ENCODE measurements at regions not wholly inside any gene's neighbourhood (a gene's known extent, or its start where the extent isn't known, plus 50 kb on each side); places are given as distances from the start of the nearest gene placed in this dataset.

DNA sequence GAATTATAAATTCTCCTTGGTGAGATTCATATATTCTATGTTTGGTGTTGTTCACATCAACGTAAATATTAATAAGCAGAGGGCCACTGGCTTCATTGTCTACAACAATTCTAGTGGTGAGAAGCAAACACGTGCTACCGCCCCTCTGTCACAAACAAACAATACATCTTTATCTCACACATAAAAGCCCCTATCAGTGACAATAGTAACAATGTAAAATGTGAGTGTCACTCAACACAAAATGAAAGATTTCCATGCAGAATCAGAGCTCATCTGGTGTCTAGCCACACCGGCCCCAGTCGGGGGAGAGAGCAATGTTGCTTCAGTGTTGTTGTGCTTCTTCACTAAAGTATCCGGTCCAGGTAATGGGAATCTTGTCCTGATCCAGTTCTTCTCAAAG lies 932.6 kb downstream of the SOCS6 start:
- no peak for TF ChIP-seq EZH2 (IDR thresholded peaks at IDR 0.05; ENCODE audit: borderline replicate concordance, low read length)
- TF ChIP-seq, protein P1, sequence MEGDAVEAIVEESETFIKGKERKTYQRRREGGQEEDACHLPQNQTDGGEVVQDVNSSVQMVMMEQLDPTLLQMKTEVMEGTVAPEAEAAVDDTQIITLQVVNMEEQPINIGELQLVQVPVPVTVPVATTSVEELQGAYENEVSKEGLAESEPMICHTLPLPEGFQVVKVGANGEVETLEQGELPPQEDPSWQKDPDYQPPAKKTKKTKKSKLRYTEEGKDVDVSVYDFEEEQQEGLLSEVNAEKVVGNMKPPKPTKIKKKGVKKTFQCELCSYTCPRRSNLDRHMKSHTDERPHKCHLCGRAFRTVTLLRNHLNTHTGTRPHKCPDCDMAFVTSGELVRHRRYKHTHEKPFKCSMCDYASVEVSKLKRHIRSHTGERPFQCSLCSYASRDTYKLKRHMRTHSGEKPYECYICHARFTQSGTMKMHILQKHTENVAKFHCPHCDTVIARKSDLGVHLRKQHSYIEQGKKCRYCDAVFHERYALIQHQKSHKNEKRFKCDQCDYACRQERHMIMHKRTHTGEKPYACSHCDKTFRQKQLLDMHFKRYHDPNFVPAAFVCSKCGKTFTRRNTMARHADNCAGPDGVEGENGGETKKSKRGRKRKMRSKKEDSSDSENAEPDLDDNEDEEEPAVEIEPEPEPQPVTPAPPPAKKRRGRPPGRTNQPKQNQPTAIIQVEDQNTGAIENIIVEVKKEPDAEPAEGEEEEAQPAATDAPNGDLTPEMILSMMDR (conservative IDR thresholded peaks at IDR 0.05 in 1 of 2, IDR thresholded peaks at IDR 0.05 in 1 of 2; ENCODE audit: extremely low read depth in 1 of 2, insufficient read depth in 1 of 2, low read depth in 1 of 2, low read length in 2 of 2), result no peak

All from mammary epithelial cell (primary cell).